Right lobe of liver (tissue), 6 donors: ENCODE measurements at regions not wholly inside any gene's neighbourhood (a gene's known extent, or its start where the extent isn't known, plus 50 kb on each side); places are given as distances from the start of the nearest gene placed in this dataset.

Source experiments
- ATAC-seq, 4 donors: fragments of 200-7000 bp; cut with Tn5 transposase; one replicate each; pipeline ENCODE4 v1.9.1; 2020; ENCODE audit warnings: mild to moderate bottlenecking in 4 of 4, moderate library complexity in 4 of 4
- DNase-seq, 3 donors: peaks; one replicate each; pipeline ENCODE4 v3.0.0-alpha.2; 2020
- H3K27ac ChIP-seq, 3 donors: fragments of 200-600 bp; one replicate each; pipeline ENCODE4 v1.8.0; 2022
- H3K27me3 ChIP-seq, 2 donors: fragments of 200-600 bp; one replicate each; pipeline ENCODE4 v1.8.0; 2022
- H3K36me3 ChIP-seq, 4 donors: fragments of 200-600 bp; sonication (generic) in 1 of 4; one replicate each; pipeline versions ENCODE4 v1.5.1 to v1.8.0; 2017 to 2022; ENCODE audit warnings: control low read depth in 1 of 4
- H3K4me1 ChIP-seq, 4 donors: fragments of 200-600 bp; sonication (generic) in 1 of 4; one replicate each; pipeline versions ENCODE4 v1.5.1 to v1.8.0; 2017 to 2022; ENCODE audit warnings: control low read depth in 1 of 4
- H3K4me3 ChIP-seq, 3 donors: fragments of 200-600 bp; one replicate each; pipeline ENCODE4 v1.8.0; 2022
- H3K9me3 ChIP-seq, 4 donors: fragments of 200-600 bp; sonication (generic) in 1 of 4; one replicate each; pipeline versions ENCODE4 v1.5.1 to v1.8.0; 2017 to 2022; ENCODE audit warnings: control low read depth in 1 of 4
- POLR2A ChIP-seq: fragments of 450-650 bp; IDR thresholded peaks from one replicate; pipeline ENCODE4 v1.6.1; 2017; ENCODE audit warnings: antibody characterized with exemption, mild to moderate bottlenecking
- WGBS: methylation state at CpG from one replicate; pipeline ENCODE4 v1.1.6; 2018; ENCODE audit warnings: low coverage, low lambda C conversion rate; ENCODE audit not compliant: insufficient coverage; ENCODE audit errors: missing lambda C conversion rate; 5-methylcytosine and 5-hydroxymethylcytosine counted together
- intact Hi-C, 2 donors: fragments of 100-400 bp; cut with DNase I; formaldehyde crosslinking; loops; one replicate each; pipeline versions ENCODE4 v1.11.2 to v1.14.1; 2022
- TF ChIP-seq, protein P1 (sequence below), 4 donors: fragments of 200-600 bp in 3 of 4; fragments of 450-650 bp in 1 of 4; IDR thresholded peaks; one replicate each; pipeline versions ENCODE4 v1.5.1 to v1.8.0; 2016 to 2022; ENCODE audit warnings: antibody characterized with exemption in 4 of 4, mild to moderate bottlenecking in 2 of 4
- donor health status: DM: no; HTN: yes; CAD: no.
- donor health status: DM: no; HTN: no; CAD: no.
- donor health status: DM: no; HTN: no; CAD: no.
- donor health status: DM: no; HTN: yes; CAD: no.
- donor health status: DM: no; HTN: yes; CAD: no.

DNA sequence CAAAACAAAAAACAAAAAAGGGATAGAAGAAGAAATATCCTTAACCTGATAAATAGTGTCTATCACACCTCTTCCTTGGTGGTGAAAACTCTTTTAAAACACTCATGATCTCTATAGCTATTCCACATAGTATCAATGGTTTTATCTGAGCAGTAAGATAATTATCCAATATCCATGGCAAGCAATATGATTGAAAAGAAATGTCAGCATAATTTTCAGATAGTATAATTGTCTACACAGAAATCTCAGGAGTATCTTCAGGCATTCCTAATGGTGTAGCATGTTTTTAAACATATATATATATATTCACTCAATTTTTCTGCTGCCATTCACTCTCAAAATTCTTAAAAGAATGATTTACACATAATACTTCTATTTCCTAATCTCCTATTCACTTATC lies 938.0 kb upstream of the SLC35B3 start:
- Histone ChIP-seq H3K4me3 (no peak overlapping the region), H3K9me3 (no peaks in the 10 kb centered on the region), H3K27me3 (no peaks in the 10 kb centered on the region), H3K27ac (no peak overlapping the region), H3K4me1 (no peaks in the 10 kb centered on the region), H3K36me3 (no peaks in the 10 kb centered on the region)
- ATAC-seq (no peak), DNase-seq (no peak)
- intact Hi-C loops = no loop called here
- TF ChIP-seq, protein P1, sequence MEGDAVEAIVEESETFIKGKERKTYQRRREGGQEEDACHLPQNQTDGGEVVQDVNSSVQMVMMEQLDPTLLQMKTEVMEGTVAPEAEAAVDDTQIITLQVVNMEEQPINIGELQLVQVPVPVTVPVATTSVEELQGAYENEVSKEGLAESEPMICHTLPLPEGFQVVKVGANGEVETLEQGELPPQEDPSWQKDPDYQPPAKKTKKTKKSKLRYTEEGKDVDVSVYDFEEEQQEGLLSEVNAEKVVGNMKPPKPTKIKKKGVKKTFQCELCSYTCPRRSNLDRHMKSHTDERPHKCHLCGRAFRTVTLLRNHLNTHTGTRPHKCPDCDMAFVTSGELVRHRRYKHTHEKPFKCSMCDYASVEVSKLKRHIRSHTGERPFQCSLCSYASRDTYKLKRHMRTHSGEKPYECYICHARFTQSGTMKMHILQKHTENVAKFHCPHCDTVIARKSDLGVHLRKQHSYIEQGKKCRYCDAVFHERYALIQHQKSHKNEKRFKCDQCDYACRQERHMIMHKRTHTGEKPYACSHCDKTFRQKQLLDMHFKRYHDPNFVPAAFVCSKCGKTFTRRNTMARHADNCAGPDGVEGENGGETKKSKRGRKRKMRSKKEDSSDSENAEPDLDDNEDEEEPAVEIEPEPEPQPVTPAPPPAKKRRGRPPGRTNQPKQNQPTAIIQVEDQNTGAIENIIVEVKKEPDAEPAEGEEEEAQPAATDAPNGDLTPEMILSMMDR (IDR thresholded peaks at IDR 0.05) = no peak
- no peak for TF ChIP-seq POLR2A

DNA sequence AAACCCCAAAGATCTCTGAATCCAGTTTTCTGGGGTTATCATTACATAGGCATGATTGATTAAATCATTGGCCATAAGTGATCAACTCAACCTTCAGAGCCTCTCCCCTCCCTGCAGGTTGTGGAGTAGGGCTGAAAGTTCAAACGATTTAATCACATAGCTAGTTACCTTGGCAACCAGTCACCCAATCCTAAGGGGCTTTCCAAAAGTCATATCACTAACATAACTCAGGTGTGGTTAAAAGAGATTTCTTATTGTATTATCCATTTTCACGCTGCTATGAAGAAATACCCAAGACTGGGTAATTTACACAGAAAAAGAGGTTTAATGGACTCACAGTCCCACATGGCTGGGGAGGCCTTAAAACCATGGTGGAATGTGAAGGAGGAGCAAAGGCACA lies 935.1 kb upstream of the SLC35B3 start:
- WGBS = 35% methylated on average over 2 of the region's 2 CpGs
- ATAC-seq = no peak
- no peak for DNase-seq
- no peak for TF ChIP-seq POLR2A
- TF ChIP-seq, protein P1 (IDR thresholded peaks at IDR 0.05) = no peak
- no peak overlapping the region for H3K27ac ChIP-seq
- no peaks in the 10 kb centered on the region for H3K27me3 ChIP-seq
- H3K4me3 ChIP-seq = no peak overlapping the region
- intact Hi-C loops = no loop called here
- no peaks in the 10 kb centered on the region for H3K4me1 ChIP-seq
- no peaks in the 10 kb centered on the region for H3K9me3 ChIP-seq
- no peaks in the 10 kb centered on the region for H3K36me3 ChIP-seq

DNA sequence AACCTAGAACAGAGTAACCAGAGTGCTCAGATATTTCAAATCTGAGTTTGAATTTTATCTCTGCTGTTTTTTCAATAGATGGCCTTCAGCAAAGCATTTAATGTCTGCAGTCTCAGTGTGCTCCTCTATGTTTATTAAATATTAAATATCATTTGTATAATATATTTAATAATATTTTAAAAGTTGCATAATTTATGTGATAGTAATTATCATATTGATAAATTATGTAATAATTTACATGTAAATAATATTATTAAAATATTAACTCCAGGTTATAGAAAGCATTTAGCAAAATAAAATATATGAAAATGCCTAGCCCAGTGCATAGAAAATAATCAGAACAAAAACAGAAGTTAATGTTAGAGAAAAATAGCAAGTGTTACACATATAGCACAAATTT lies 930.0 kb upstream of the SLC35B3 start:
- intact Hi-C loops = no loop called here
- Histone ChIP-seq H3K27me3 (no peaks in the 10 kb centered on the region), H3K36me3 (no peaks in the 10 kb centered on the region), H3K4me3 (no peak overlapping the region), H3K4me1 (no peaks in the 10 kb centered on the region), H3K27ac (no peak overlapping the region), H3K9me3 (no peaks in the 10 kb centered on the region)
- no peak for DNase-seq
- no peak for ATAC-seq
- TF ChIP-seq, protein P1 (IDR thresholded peaks at IDR 0.05) = no peak
- TF ChIP-seq POLR2A = no peak

DNA sequence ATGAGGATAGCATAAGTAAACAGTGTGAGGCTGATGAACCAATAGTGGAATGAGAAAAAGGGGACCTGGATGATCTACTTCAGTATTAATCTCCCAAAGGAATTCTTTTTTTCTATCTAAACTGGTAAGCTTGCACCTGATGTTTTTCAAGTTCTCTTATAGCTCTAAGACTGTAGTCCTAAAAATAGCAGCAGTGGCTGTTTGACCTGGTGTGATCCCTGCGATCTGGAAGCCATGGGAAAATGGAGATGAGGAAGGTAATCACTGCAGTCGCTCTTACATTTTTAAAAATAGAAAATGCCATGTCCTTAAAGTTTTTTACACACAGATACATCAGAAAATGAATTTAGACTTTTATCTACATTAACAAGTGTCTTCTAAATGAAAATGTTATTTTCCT lies 926.4 kb upstream of the SLC35B3 start:
- no peaks in the 10 kb centered on the region for H3K4me1 ChIP-seq
- H3K4me3 ChIP-seq = no peak overlapping the region
- DNase-seq = no peak
- no peak for TF ChIP-seq POLR2A
- TF ChIP-seq, protein P1 (IDR thresholded peaks at IDR 0.05) = no peak
- H3K27ac ChIP-seq = no peak overlapping the region
- H3K36me3 ChIP-seq = no peaks in the 10 kb centered on the region
- H3K9me3 ChIP-seq = no peaks in the 10 kb centered on the region
- intact Hi-C loops = no loop called here
- no peak for ATAC-seq
- H3K27me3 ChIP-seq = no peaks in the 10 kb centered on the region
- WGBS = 93% methylated on average over 2 of the region's 2 CpGs

DNA sequence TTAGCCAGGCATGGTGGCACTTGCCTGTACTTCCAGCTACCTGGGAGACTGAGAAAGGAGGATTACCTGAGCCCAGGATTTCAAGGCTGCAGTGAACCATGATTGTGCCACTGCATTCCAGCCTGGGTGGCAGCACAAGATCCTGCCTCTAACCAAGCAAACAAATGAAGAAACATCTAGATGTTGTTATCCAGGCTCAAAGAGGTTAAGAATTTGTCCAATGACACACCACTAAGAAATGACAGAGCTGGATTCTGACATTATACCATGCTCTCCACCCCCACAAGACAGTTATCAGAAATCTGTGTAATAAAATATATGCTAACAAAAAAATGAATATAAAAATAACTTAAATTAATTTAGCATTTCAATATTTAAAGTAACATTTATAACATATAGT lies 925.5 kb upstream of the SLC35B3 start:
- Histone ChIP-seq H3K9me3 (no peaks in the 10 kb centered on the region), H3K36me3 (no peaks in the 10 kb centered on the region), H3K27ac (no peak overlapping the region), H3K4me3 (no peak overlapping the region), H3K4me1 (no peaks in the 10 kb centered on the region), H3K27me3 (no peaks in the 10 kb centered on the region)
- ATAC-seq (no peak), DNase-seq (no peak)
- no peak for TF ChIP-seq POLR2A
- intact Hi-C loops = no loop called here
